NCI-H2029 treated with DMSO at 0.1 percent for 48 hours (cell line): ENCODE measurements at regions not wholly inside any gene's neighbourhood (a gene's known extent, or its start where the extent isn't known, plus 50 kb on each side); places are given as distances from the start of the nearest gene placed in this dataset.

Source experiments
- DNase-seq: peaks from one replicate; lab custom pipeline; 2025; lab: John Stamatoyannopoulos, UW

DNA sequence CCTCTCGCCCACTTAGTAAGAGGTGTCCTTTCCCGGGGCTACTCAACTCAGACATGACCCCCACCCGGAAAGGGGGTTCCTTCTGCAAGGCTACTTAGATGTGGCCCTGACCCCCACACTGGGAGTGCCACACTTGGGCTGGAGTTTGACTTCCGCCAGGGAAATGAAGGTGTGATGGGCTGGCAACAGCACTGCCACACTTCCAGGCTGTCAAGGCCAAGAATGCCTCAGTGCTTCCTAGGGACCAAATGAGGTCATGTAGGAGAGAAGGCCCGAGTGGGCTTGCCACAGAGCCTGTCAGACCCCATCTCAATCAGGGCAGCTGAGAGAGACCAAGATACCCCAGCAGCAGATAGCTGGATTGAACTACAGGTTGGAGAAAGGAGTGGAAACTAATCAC, 55.5 kb downstream of the DRD1 start:
- DNase-seq: no peak

DNA sequence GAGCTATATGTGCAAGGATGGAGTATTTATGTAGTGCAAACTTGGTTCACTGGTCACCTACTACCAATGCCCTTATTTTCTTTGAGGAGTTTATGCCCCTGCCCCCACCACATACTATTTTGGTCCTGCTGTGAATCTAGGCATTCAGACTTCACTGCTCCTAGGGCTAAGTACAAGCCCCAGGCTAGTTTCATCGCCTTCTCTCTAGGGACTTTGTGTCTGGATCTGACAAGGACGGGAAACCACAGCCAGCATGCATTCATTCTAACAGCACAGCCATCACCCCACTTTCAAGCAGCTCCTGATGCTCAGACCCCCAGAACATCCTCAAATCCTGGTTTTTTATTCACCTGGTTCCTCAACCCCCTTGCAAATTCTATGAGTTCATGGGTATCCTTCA, 56.8 kb downstream of the DRD1 start:
- DNase-seq: no peak

GRCh38 chr5:175386526-175386925, 57.5 kb downstream of the DRD1 start:
- DNase-seq: no peak

DNA sequence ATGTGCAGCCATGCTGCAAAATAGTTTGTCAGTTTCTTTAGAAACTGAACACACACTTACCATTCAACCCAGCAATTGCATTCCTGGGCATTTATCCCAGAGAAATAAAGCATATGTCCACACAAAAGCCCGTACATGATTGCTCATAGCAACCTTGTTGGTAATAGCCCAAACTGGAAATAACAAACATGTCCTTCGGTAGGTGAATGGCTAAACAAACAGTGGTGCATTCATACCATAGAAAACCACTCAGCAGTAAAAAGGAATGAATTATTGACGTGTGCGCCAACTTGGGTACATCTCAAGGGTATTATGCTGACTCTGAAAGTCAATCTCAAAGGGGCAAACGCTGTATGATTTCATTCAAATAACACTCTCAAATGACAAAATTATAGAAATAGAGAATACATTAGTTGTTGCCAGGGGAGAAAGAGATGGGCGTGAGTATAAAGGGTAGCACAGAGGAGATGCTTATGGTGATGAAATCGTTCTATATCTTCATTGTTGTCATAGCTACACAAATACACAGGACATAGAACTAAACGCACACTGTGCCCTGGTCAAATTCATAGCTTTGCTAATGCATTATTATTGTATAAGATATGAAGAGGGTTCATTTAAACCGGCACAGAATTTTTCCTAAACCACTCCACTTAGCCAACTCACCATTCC, 58.2 kb downstream of the DRD1 start:
- peak; percentile 99 for DNase-seq

DNA sequence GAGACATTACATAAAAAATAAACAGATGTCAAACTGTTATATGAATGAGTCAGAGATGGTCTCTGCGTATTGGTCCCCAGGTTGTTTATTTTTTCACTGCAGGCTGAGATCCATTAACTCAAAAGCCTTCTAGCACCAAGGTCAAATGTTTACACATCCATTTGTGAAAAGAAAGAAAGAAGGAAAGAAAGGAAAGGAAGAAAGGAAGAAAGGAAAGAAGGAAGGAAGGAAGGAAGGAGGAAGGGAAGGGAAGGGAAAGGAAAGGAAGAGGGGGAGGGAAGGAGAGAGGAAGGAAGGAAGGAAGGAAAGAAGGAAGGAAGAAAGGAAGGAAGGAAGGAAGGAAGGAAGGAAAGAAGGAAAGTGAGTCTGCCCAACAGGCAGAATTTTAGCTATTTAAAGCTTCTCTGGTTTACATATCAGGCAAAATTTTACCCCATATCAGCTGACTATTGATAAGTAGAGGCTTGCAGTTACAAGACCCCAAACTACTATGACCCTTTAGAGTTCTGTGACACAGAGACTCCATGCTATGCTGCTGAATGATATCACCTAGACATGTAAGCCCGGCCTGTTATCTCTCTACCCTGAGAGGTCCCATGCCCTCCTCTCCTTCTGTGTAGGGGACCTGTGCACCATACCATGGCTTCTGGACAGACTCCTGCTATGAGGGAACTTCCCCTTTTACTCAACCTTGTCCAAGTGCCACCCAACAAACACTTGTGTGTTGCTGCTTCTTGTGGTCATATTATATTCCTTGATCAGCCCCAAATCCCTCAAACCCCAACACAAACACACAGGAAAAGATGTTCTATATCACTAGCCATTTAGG, 59.0 kb downstream of the DRD1 start:
- DNase-seq: peak; percentile 16

DNA sequence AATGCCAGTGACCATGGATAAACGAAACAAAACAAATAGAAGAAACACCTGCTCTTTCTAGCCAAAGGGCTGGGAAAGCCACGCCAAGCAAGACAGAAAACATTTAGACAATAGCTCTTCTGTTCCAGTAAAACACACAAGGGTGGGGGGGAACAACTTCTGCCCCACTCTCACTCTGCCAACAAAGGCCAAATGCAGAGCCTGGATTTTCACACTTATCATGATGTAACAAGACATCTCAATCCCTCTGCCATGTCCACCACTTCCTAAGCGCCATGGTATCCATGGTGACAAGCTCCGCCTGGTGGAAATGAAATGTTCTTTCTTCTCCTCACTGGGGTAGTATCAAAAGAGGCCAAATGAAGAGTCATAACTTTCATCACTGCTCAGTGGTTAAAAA, 60.6 kb downstream of the DRD1 start:
- peak; percentile 43 for DNase-seq

- DNase-seq: no peak
These were observed 61.8 kb downstream of the DRD1 start for GRCh38 chr5:175382171-175382570.

DNA sequence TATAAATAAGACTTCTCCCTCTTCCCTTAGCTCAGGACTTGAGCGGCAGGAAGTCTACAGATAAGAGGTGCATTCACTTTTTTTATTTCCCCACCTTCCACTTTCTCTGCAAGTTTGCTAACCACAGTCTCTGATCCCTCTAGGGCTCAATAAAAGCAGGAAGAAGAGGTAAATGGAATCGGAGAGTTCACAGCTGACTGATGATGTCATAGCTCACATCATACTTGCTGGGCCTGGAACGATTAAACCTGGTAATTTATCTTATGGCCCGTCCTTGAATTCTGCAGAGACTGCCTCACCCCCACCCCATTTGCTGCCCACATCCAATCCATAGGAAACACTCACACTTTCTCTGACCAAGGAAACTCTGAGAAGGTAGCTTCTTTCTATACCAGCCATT, 62.9 kb downstream of the DRD1 start:
- no peak for DNase-seq

- DNase-seq: no peak
These were observed 63.3 kb downstream of the DRD1 start for GRCh38 chr5:175380701-175381100.

- DNase-seq: no peak
These were observed 64.1 kb downstream of the DRD1 start for GRCh38 chr5:175379867-175380266.

GRCh38 chr5:175378444-175379028, 65.4 kb downstream of the DRD1 start:
- DNase-seq: peak; percentile 67

DNA sequence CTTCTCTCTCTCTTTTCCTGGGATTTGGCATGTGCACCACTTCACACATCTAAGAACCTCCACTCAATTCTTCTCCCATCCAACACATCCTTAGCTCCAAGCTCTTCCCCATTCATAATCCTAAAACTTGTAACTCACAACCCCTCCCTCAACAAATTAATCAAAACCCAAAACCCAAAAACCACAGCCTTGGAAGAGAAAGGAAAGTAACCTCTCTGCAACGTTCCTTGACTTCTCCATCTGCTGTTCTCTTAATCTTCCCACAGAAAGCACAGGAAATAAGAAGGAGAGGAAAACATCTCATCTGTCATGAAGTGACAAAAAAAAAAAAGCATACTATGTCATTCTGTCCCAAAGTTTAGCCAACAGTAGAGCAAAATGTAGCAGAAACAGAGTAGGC, 66.2 kb downstream of the DRD1 start:
- DNase-seq: no peak

- DNase-seq: no peak
These were observed 69.7 kb downstream of the DRD1 start for GRCh38 chr5:175374166-175374875.

- no peak for DNase-seq
These were observed 78.1 kb downstream of the DRD1 start for GRCh38 chr5:175365866-175366265.

- no peak for DNase-seq
These were observed 80.7 kb downstream of the DRD1 start for GRCh38 chr5:175363300-175363699.

GRCh38 chr5:175357995-175358394, 86.0 kb downstream of the DRD1 start:
- DNase-seq: no peak

DNA sequence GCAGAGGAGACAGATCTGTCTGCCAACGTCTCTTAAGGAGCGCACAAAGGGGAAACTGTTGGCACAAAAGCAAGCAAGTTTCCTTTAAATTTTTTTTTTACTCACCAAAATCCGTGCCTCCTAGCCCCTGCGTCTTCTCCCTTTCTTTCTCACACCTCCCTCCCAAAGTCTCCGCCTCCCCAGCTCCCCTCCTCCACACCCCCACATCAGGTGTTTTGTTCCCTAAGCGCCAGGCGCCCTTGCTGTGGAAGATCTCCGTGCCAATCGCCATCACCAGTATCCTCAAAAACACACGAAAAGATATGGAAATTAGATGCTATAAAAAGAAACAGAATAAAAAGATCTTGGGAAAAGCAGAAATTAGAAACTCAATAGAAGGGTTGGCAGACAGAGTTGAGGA, 87.6 kb downstream of the DRD1 start:
- DNase-seq: no peak

- no peak for DNase-seq
These were observed 89.0 kb downstream of the DRD1 start for GRCh38 chr5:175354964-175355363.

GRCh38 chr5:175353926-175354325, 90.1 kb downstream of the DRD1 start:
- no peak for DNase-seq

DNA sequence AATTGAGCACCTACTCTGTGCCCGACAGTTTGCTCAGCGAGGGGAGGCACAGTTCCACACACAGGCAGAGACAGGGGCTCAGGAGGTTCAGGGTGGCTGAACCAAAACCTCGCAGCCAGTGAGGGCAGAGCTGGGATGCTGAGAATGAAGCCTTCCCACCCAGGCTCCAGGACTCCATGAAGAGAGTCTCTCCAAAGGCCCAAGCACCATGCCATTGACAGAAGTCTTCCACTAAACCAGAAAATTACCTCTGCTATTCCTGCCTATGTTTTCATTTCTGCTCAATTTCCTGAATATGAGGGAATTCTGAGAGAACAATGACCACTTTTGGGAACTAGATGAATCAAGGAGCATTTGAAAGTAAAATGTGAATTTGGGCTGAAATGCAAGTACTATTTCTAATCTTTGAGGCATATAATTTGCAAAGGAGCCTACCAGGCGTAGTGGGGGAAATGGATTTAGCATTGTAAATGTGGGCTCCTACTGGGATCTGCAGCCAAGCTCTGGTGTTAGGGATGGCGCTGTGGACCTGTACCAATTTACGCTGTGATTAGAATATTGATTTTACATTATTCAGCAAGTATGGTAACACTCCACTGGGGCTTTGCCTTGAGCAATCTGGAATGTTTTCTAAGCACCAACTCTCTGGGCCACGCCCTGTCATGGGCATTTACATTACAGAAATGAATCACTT, 91.9 kb downstream of the DRD1 start:
- no peak for DNase-seq

GRCh38 chr5:175351126-175351525, 92.9 kb downstream of the DRD1 start:
- DNase-seq: no peak

GRCh38 chr5:175347931-175348330, 96.1 kb downstream of the DRD1 start:
- DNase-seq: no peak
